Right renal cortex interstitium (tissue), 3 donors: ENCODE measurements at regions not wholly inside any gene's neighbourhood (a gene's known extent, or its start where the extent isn't known, plus 50 kb on each side); places are given as distances from the start of the nearest gene placed in this dataset.

ENCODE experiments used
- DNase-seq, 3 donors: peaks; one replicate each; pipeline ENCODE4 v3.0.0-alpha.2; 2013; ENCODE audit warnings: low read depth in 3 of 3, low spot score in 2 of 3

- no peak for DNase-seq
These were observed 306.7 kb downstream of the EPB41L4A start for GRCh38 chr5:112112346-112112745.

DNA sequence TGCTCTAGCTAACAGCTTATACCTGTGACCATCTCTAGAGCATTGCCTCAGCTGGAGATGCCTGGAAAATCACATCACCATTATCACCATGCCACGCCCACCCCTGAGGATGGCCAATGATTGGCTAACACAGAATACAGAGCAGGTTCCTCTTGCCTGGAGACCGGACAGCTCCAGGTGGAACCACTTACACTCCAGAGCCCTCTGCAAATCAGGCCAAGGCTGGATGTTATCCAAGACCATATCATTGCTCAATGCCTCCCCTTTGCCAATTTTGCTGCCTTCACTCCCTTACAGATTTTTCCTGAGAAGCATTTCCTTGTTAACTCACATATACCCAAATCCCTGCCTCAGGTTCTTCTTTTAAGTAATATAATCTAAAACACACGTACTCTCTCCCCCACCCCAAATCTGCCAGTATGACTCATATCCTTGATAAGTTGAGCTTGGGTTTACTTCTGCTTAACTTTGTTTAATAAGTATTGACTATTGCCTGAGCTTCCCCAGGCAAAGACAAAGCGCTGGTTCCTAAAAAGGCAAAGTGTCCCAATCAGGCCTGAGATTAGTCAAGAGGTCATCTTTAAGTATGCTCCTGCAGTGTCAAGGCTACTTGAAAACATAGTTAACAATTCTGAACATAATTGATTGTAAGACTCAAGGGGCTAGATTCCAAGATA, 309.6 kb downstream of the EPB41L4A start:
- DNase-seq: no peak

DNA sequence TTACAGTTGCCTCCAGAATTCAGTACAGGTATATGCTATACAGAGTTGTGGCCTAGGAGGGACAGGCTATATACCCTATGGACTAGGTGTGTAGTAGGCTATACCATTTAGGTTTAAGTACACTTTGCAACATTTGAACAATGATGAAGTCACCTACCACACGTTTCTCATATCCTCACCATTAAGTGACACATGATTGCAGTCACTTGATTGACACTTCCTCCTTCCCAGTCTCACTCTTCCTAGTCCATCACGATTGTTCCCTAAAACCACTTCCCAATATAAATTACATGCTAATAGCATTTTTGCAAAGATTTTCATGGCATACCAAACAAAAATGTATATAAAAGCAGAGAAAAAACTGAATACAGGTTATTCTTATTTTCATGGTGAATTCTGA, 312.2 kb downstream of the EPB41L4A start:
- no peak for DNase-seq

- no peak for DNase-seq
These were observed 321.3 kb downstream of the EPB41L4A start for GRCh38 chr5:112097768-112098167.

DNA sequence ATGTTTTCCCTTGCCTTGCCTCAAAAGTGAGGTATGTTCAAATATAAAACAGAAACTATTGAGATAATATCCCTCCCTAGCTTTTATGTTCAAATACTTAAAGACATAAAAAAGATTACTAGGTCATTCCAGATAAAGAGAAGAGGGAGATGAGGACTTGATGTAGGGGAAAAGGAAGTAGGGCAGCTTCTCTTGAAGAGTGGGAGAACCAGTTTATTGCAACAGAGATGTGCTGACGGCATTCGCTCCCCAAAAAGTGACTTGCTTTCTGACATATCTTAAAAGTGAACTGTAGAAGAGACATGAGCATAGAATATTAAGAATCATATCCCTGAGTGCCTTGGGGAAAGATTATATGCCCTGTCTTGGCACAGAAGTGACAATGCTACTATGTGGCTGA, 330.2 kb upstream of the NREP start:
- DNase-seq: no peak

- no peak for DNase-seq
These were observed 329.7 kb upstream of the NREP start for GRCh38 chr5:112086740-112087139.

- no peak for DNase-seq
These were observed 327.2 kb upstream of the NREP start for GRCh38 chr5:112084149-112084548.

- no peak for DNase-seq
These were observed 326.6 kb upstream of the NREP start for GRCh38 chr5:112083623-112084022.

- DNase-seq: no peak
These were observed 320.2 kb upstream of the NREP start for GRCh38 chr5:112077180-112077579.

GRCh38 chr5:112070022-112070421, 313.0 kb upstream of the NREP start:
- DNase-seq: no peak

DNA sequence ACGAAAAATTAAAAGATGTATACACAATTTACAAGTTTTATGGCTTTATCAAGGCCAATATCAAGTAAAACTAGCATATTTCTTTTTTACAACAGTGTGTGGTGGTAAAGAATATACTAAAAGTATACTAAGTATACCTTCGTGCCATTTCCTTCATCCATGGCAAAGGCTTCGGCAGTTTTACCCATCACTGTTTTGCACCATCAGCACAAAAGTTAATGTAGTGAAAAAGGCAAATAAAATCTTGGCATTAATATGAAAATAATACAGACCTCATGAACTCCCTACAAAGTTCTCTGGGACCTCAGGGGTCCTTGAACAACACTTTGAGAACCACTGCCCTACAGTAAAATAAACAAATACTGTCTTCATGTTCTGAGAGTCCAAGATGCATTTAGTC, 312.3 kb upstream of the NREP start:
- no peak for DNase-seq

DNA sequence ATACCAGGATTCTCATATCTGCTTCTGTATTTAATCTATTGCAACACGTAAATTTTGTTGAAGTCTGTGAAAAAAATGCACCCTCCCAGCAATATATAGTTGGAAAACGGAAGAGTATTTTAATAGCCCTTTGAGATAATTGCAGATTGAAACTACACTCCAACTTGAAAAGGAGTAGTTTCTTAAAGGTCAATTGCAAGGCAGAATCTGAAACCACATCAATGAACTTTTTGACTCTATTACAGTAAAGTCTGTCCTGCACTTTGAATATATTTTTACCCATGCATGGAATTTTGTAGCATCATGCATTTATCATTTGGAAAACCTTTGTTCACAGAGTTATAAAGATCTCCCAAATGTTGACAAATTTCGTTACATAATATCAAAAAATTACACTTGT, 311.6 kb upstream of the NREP start:
- DNase-seq: no peak

DNA sequence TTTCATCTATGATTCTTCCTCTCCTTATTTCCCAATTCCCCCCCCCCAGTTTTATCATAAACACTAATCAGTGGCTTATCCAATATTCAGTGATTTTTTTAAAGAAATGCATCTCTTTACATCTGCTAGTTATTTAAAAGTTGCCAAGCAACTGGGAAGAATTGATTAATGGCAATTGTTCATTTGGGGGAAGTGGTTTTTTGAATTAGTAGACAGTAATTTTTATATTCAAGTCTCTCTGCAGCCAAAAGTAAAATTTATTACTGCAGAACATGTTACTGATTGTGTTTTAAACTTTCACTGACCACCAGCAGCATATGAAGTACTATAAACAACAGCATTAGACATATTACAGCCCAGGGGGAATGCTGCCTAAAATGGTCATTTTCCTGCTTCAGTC, 308.8 kb upstream of the NREP start:
- DNase-seq: peak; percentile 18 to 32 (median 27)

- no peak for DNase-seq
These were observed 308.0 kb upstream of the NREP start for GRCh38 chr5:112064956-112065355.

DNA sequence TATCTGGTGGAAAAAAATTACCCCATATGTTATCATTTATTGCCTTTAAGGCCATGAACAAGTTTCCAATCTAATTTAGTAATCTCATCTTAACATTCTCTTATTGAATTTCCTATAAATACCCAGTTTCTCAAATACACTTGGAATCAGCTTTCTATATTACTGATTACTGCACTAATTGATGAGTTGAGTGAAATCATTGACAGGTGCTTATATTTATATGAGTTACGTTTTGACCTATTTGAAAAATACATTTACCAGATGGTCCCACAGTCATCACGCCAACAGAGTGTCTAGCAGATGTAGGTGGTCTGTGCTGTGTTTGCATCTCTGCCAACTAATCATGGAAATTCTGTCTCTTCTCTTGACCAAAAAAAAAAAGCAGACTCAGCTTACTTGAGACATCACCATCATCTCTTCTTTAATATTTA, 307.3 kb upstream of the NREP start:
- DNase-seq: no peak

DNA sequence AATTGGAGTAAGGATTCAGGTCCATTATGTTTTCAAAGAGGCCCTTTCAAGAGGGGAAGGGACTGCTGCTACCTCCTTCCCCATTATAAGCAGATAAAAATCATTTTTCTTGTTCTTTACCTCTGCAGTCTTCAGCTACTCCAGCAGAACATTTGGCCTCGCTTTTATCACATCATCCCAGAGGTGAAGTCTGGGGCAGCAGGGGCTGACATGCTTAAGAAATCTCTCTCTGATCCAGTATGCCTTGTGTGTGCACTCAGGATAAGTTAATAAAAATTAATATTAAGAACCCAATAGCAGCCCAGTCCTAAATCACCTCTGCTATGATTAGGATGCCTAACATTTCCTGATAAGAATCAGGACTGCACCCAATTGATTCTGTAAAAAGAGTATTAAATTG, 306.9 kb upstream of the NREP start:
- no peak for DNase-seq

GRCh38 chr5:112063191-112063590, 306.2 kb upstream of the NREP start:
- DNase-seq: no peak

DNA sequence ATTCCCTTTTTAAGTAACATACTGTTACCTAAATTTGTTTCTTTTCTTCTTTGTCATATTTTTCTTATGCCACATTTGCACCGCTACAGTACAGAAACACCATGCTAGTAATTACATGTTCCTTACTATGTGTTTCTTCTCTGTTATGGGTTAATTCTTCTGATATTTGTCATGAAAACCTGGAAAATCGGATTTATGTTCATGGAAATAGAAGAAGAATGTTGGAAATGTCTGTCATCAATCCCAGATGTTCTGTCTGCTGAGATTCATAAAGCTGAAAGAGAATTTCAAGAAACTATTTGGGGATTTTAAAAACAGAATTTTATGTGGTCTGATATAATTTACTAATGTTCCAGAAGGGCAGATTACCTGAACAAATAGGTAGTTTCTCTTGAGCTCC, 305.2 kb upstream of the NREP start:
- DNase-seq: no peak

DNA sequence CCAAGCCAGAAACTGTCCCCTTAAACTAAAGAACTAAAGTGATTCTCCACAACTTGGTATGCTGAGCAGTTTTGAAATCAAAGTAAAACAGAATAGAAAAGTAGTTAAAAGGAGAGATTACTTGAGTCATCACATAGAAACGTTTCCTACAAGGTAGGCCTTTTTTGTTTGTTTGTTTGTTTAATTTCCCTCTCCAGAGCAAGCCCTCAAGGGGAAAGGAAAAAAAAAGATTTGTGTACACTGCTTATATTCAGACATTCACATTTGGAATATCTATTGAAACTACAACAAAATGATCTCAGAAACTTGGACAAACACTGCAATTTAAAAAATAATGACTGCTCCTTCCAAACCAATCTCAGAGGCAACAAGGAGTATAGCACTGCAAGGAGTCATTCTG, 304.7 kb upstream of the NREP start:
- DNase-seq: no peak

GRCh38 chr5:112059579-112060135, 302.7 kb upstream of the NREP start:
- no peak for DNase-seq

DNA sequence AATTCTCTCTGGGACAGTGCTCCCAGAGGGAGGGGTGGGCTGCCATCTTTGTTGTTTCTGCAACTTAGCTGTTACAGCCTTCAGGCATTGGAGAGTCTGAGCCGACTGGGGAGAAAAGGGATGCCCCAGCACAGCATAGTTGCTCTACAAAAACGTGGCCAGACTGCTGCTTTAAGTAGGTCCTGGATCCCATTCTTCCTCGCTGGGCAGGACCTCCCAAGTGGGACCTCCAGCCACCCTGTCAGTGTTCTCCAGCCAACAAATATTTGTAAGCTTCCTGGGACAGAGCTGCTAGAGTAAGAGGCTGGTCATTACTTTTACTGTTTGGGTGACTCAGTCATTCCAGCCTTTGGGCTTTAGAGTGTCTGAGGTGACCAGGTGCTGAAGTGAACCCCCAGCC, 292.7 kb upstream of the NREP start:
- no peak for DNase-seq

- no peak for DNase-seq
These were observed 279.2 kb upstream of the NREP start for GRCh38 chr5:112036206-112036605.

DNA sequence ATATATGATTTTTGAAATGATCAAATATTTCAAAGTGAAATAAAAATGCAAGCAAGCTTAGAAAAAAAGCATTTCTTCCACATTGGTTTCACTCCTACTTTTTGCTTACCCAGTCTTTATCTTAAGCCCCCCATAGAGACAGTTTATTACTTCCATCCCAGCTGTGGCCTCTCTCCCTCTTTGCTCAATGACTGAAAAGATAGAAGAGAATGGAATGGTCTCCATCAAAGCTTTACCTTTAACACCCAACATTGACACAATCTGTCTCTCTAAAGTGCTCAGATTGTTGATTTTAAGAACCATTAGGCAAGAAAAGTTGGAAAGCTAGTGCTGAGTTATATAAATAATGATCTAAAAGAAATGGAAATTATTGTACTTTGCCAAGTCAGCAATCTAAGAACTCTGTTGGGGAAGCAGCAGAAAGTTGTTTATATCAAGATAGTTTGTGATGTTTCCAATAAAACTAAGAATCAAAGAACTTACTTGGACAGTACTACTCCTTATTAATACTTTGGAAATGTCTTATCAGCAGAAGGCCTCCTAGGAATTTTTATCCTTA, 277.5 kb upstream of the NREP start:
- no peak for DNase-seq
